Stimulated activated CD8-positive, alpha-beta memory T cell treated with anti-CD3 and anti-CD28 coated beads, Interleukin-4, amount 100 ng/mL, for 48 hours (primary cell): ENCODE measurements at regions not wholly inside any gene's neighbourhood (a gene's known extent, or its start where the extent isn't known, plus 50 kb on each side); places are given as distances from the start of the nearest gene placed in this dataset.
"Not testable (repeated sequence)": the region's sequence is repeated elsewhere in the genome, so short reads cannot be mapped to it uniquely, and the experiment has no call there.

Experiments
- DNase-seq: peaks from one replicate; pipeline ENCODE4 v3.0.0-alpha.2; 2020

DNA sequence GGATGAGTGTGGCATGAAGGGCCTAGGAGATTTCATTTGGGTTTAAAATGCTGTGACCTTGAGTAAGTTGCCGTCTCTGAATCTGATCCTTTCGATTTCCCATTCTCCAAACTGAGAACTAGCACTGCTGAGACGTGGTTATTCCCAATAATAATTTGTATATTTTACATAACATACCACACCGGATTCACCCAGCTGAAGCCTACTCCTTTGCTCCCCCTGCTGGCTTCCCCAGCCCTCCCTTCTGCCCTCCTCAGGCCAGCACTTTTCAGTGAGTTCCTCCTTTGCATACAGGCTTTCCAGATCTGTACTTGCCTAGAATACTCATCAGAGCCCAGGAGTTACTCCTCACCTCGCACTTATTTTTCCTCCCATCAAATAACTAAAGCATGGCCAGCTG, 255.1 kb downstream of the OR4F29 start:
- not testable (repeated sequence) for DNase-seq

DNA sequence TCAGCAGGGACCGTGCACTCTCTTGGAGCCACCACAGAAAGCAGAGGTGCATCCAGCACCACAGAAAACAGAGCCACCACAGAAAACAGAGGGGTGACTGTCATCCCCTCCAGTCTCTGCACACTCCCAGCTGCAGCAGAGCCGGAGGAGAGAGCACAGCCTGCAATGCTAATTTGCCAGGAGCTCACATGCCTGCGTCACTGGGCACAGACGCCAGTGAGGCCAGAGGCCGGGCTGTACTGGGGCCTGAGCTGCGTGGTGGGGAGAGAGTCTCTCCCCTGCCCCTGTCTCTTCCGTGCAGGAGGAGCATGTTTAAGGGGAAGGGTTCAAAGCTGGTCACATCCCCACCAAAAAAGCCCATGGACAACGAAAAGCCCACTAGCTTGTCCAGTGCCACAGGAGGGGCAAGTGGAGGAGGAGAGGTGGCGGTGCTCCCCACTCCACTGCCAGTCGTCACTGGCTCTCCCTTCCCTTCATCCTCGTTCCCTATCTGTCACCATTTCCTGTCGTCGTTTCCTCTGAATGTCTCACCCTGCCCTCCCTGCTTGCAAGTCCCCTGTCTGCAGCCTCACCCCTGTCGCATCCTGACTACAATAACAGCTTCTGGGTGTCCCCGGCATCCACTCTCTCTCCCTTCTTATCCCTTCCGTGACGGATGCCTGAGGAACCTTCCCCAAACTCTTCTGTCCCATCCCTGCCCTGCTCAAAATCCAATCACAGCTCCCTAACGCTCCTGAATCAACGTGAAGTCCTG, 260.0 kb downstream of the OR4F29 start:
- DNase-seq = not testable (repeated sequence)

DNA sequence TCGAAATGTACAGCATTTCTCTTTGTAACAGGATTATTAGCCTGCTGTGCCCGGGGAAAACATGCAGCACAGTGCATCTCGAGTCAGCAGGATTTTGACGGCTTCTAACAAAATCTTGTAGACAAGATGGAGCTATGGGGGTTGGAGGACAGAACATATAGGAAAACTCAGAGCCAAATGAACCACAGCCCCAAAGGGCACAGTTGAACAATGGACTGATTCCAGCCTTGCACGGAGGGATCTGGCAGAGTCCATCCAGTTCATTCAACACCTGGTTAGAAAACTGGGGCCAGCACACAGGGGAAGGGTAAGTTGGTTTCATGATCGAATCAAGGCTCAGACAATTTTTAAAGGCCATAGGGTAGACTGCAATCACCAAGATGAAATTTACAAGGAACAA, 260.8 kb downstream of the OR4F29 start:
- DNase-seq = not testable (repeated sequence)

DNA sequence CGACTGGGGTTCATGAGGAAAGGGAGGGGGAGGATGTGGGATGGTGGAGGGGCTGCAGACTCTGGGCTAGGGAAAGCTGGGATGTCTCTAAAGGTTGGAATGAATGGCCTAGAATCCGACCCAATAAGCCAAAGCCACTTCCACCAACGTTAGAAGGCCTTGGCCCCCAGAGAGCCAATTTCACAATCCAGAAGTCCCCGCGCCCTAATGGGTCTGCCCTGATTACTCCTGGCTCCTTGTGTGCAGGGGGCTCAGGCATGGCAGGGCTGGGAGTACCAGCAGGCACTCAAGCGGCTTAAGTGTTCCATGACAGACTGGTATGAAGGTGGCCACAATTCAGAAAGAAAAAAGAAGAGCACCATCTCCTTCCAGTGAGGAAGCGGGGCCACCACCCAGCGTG, 261.6 kb downstream of the OR4F29 start:
- DNase-seq = not testable (repeated sequence)

DNA sequence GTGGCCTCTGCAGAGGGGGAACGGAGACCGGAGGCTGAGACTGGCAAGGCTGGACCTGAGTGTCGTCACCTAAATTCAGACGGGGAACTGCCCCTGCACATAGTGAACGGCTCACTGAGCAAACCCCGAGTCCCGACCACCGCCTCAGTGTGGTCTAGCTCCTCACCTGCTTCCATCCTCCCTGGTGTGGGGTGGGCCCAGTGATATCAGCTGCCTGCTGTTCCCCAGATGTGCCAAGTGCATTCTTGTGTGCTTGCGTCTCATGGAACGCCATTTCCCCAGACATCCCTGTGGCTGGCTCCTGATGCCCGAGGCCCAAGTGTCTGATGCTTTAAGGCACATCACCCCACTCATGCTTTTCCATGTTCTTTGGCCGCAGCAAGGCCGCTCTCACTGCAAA, 262.2 kb downstream of the OR4F29 start:
- DNase-seq = not testable (repeated sequence)

DNA sequence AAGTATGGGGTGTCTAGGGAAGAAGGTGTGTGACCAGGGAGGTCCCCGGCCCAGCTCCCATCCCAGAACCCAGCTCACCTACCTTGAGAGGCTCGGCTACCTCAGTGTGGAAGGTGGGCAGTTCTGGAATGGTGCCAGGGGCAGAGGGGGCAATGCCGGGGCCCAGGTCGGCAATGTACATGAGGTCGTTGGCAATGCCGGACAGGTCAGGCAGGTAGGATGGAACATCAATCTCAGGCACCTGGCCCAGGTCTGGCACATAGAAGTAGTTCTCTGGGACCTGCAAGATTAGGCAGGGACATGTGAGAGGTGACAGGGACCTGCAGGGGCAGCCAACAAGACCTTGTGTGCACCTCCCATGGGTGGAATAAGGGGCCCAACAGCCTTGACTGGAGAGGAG, 264.2 kb downstream of the OR4F29 start:
- DNase-seq = not testable (repeated sequence)

DNA sequence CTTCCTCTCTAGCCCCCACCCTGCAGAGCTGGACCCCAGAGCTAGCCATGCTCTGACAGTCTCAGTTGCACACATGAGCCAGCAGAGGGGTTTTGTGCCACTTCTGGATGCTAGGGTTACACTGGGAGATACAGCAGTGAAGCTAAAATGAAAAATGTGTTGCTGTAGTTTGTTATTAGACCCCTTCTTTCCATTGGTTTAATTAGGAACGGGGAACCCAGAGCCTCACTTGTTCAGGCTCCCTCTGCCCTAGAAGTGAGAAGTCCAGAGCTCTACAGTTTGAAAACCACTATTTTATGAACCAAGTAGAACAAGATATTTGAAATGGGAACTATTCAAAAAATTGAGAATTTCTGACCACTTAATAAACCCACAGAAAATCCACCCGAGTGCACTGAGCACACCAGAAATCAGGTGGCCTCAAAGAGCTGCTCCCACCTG, 264.8 kb downstream of the OR4F29 start:
- not testable (repeated sequence) for DNase-seq

DNA sequence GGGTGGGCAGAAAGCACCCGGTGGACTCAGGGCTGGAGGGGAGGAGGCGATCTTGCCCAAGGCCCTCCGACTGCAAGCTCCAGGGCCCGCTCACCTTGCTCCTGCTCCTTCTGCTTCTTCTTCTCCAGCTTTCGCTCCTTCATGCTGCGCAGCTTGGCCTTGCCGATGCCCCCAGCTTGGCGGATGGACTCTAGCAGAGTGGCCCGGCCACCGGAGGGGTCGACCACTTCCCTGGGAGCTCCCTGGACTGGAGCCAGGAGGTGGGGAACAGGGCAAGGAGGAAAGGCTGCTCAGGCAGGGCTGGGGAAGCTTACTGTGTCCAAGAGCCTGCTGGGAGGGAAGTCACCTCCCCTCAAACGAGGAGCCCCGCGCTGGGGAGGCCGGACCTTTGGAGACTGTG, 265.3 kb downstream of the OR4F29 start:
- DNase-seq = not testable (repeated sequence)

DNA sequence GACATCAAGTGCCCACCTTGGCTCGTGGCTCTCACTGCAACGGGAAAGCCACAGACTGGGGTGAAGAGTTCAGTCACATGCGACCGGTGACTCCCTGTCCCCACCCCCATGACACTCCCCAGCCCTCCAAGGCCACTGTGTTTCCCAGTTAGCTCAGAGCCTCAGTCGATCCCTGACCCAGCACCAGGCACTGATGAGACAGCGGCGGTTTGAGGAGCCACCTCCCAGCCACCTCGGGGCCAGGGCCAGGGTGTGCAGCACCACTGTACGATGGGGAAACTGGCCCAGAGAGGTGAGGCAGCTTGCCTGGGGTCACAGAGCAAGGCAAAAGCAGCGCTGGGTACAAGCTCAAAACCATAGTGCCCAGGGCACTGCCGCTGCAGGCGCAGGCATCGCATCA, 266.0 kb downstream of the OR4F29 start:
- not testable (repeated sequence) for DNase-seq

DNA sequence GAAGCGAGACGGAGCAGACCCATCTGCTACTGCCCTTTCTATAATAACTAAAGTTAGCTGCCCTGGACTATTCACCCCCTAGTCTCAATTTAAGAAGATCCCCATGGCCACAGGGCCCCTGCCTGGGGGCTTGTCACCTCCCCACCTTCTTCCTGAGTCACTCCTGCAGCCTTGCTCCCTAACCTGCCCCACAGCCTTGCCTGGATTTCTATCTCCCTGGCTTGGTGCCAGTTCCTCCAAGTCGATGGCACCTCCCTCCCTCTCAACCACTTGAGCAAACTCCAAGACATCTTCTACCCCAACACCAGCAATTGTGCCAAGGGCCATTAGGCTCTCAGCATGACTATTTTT, 267.2 kb downstream of the OR4F29 start:
- not testable (repeated sequence) for DNase-seq

DNA sequence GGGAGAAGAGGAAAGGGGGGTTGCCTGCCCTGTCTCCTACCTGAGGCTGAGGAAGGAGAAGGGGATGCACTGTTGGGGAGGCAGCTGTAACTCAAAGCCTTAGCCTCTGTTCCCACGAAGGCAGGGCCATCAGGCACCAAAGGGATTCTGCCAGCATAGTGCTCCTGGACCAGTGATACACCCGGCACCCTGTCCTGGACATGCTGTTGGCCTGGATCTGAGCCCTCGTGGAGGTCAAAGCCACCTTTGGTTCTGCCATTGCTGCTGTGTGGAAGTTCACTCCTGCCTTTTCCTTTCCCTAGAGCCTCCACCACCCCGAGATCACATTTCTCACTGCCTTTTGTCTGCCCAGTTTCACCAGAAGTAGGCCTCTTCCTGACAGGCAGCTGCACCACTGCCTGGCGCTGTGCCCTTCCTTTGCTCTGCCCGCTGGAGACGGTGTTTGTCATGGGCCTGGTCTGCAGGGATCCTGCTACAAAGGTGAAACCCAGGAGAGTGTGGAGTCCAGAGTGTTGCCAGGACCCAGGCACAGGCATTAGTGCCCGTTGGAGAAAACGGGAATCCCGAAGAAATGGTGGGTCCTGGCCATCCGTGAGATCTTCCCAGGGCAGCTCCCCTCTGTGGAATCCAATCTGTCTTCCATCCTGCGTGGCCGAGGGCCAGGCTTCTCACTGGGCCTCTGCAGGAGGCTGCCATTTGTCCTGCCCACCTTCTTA, 267.7 kb downstream of the OR4F29 start:
- not testable (repeated sequence) for DNase-seq

DNA sequence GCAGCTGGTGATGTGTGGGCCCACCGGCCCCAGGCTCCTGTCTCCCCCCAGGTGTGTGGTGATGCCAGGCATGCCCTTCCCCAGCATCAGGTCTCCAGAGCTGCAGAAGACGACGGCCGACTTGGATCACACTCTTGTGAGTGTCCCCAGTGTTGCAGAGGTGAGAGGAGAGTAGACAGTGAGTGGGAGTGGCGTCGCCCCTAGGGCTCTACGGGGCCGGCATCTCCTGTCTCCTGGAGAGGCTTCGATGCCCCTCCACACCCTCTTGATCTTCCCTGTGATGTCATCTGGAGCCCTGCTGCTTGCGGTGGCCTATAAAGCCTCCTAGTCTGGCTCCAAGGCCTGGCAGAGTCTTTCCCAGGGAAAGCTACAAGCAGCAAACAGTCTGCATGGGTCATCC, 268.4 kb downstream of the OR4F29 start:
- not testable (repeated sequence) for DNase-seq

DNA sequence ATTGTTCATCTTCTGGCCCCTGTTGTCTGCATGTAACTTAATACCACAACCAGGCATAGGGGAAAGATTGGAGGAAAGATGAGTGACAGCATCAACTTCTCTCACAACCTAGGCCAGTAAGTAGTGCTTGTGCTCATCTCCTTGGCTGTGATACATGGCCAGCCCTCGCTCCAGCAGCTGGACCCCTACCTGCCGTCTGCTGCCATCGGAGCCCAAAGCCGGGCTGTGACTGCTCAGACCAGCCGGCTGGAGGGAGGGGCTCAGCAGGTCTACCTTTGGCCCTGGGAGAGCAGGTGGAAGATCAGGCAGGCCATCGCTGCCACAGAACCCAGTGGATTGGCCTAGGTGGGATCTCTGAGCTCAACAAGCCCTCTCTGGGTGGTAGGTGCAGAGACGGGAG, 268.8 kb downstream of the OR4F29 start:
- not testable (repeated sequence) for DNase-seq

DNA sequence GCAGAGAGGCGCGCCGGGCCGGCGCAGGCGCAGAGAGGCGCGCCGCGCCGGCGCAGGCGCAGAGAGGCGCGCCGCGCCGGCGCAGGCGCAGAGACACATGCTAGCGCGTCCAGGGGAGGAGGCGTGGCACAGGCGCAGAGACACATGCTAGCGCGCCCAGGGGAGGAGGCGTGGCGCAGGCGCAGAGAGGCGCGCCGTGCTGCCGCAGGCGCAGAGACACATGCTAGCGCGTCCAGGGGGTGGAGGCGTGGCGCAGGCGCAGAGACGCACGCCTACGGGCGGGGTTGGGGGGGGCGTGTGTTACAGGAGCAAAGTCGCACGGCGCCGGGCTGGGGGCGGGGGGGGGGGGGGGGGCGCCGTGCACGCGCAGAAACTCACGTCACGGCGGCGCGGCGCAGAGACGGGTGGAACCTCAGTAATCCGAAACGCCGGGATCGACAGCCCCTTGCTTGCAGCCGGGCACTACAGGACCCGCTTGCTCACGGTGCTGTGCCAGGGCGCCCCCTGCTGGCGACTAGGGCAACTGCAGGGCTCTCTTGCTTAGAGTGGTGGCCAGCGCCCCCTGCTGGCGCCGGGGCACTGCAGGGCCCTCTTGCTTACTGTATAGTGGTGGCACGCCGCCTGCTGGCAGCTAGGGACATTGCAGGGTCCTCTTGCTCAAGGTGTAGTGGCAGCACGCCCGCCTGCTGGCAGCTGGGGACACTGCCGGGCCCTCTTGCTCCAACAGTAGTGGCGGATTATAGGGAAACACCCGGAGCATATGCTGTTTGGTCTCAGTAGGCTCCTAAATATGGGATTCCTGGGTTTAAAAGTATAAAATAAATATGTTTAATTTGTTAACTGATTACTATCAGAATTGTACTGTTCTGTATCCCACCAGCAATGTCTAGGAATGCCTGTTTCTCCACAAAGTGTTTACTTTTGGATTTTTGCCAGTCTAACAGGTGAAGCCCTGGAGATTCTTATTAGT, 269.9 kb downstream of the OR4F29 start:
- peak; percentile 46 for DNase-seq

DNA sequence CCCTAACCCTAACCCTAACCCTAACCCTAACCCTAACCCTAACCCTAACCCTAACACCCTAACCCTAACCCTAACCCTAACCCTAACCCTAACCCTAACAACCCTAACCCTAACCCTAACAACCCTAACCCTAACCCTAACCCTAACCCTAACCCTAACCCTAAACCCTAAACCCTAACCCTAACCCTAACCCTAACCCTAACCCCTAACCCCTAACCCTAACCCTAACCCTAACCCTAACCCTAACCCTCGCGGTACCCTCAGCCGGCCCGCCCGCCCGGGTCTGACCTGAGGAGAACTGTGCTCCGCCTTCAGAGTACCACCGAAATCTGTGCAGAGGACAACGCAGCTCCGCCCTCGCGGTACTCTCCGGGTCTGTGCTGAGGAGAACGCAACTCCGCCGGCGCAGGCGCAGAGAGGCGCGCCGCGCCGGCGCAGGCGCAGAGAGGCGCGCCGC, 270.7 kb downstream of the OR4F29 start:
- DNase-seq = peak; percentile 23

DNA sequence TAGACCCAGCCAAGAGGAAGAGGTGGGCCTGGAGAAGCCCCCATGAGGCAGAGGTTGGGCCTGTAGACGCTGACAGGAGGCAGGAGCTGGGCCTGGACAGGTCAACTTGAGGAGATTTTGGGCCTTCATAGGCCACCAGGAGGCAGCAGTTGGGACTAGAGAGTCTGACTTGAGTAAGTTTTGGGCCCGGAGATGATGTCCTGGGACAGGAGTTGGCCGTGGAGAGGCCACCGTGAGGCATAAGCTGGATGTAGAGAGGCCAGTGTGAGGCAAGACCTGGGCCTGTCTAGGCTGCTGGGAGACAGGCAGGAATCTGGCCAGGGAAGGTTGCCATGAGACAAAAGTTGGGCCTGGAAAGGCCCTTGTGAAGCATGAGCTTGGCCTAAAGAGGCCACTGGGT, 312.6 kb downstream of the OR4F29 start:
- not testable (repeated sequence) for DNase-seq

DNA sequence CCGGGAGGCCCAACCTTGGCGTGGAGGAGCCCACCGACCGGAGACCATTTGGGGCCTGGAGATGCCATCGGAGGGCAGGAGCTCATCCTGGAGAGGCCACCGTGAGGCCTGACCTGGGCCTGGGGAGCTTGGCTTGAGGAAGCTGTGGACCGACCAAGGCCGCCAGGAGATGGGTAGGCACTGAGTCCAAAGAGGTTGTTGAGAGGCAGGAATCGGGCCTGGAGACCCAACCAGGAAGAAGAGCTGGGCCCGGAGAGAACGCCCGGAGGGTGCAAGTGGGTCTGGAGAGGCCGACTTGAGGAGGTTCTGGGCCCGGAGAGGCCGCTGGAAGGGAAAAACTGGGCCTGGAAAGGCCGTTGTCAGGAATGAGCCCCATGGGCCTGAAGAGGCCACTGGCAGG, 313.8 kb downstream of the OR4F29 start:
- DNase-seq = not testable (repeated sequence)

DNA sequence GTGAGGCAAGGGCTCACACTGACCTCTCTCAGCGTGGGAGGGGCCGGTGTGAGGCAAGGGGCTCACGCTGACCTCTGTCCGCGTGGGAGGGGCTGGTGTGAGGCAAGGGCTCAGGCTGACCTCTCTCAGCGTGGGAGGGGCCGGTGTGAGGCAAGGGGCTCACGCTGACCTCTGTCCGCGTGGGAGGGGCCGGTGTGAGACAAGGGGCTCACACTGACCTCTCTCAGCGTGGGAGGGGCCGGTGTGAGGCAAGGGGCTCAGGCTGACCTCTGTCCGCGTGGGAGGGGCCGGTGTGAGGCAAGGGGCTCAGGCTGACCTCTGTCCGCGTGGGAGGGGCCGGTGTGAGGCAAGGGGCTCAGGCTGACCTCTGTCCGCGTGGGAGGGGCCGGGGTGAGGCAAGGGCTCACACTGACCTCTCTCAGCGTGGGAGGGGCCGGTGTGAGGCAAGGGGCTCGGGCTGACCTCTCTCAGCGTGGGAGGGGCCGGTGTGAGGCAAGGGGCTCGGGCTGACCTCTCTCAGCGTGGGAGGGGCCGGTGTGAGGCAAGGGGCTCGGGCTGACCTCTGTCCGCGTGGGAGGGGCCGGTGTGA, 315.0 kb downstream of the OR4F29 start:
- DNase-seq = not testable (repeated sequence)

DNA sequence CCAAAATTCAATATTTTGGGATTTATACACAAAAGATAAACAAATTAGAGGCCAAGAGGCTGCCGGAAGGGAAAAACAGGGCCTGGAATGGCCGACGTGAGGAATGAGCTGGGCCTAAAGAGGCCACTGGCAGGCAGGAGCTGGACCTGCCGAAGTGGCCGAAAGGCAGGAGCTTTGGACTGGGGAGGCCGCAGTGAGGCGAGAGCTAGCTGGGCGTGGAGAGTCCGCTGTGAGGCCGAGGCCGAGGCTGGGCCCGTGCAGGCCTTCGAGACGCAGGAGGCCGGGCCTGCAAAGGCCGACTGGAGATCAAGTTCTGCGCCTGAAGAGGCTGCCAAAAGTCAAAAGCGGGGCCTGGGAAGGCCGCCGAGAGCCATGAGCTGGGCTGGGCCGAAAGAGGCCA, 316.5 kb downstream of the OR4F29 start:
- not testable (repeated sequence) for DNase-seq

DNA sequence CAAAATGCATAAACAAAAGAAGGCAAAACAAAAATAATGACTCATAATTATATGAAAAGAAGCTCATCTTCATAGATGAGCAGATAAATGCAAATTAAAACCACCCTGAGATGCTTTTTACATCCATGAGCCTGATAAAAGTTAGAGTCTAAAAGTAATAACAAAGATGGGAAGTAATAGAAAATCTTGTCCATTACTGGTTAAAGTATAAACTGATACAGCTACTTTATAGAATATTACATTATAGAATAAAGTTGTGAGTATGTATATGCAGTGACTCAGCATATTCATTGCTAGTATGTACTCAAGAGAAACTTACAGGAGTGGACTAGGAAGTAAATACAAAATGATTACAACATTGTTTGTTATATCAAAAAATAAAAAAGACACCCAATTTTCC, 333.0 kb downstream of the OR4F29 start:
- not testable (repeated sequence) for DNase-seq

DNA sequence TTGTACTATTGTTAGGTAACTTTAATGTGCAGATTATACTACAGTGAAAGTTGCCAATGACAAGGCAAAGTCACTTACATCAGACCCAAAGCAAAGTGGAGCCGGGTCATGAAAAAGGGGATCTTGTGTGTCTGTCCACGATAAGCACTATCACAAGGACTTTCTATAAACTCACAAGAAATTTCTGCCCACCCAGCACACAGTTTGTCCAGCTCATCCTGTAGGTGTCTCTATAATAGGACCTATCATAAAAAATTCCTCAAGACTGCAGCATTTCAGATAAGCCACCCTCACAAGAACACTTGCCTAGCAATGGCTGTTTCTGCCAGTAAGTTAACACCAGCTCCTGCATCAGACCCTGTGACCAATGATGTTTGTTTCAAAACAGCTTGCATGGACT, 335.9 kb downstream of the OR4F29 start:
- DNase-seq = not testable (repeated sequence)

DNA sequence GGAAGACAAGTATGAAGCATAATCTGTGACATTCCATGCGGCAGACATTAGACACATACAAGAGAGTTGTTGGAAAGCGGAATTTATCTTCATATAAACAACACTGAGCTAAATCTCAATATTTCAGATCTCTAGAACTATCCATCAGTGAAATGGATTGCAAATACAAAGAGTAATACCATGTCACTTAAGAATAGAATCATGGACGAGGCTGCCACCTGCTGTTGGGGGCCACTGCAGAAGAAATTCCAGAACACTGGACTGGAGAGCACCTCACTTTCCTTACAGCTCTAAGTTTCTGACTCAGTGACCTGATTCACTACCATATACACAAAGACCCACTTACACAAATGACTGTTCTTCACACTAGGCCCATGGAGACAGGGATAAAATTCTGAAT, 346.7 kb downstream of the OR4F29 start:
- DNase-seq = peak; percentile 26

DNA sequence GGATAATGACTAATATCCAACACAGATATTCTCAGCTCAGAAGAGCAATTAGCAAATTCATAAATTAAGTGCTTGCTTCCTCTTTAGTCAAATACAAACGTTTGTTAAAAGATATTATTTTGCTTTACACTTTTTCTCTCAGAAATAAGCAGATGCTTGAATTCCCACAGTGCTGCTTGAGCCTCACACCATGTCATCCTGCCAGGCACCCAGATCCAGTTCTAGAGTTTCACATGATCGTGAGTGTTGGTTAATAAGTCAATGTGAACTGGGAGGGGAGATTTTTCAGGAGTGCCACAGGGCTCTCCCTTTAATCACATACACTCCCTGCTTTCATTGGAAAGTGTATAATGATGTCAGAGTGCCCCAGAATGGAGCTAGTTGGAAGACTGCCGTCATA, 352.0 kb downstream of the OR4F29 start:
- DNase-seq = not testable (repeated sequence)
